WI38 (cell line): ENCODE measurements at regions not wholly inside any gene's neighbourhood (a gene's known extent, or its start where the extent isn't known, plus 50 kb on each side); places are given as distances from the start of the nearest gene placed in this dataset.

ENCODE experiments used
- H3K4me3 ChIP-seq: 2 replicates; pipeline ENCODE4 v1.5.1; 2011; ENCODE audit warnings: low read depth, mild to moderate bottlenecking, control low read depth, low read length
- CTCF ChIP-seq: IDR thresholded peaks from 2 replicates; pipeline ENCODE4 v1.5.1; 2012; ENCODE audit warnings: low read depth, mild to moderate bottlenecking, control low read depth, low read length

DNA sequence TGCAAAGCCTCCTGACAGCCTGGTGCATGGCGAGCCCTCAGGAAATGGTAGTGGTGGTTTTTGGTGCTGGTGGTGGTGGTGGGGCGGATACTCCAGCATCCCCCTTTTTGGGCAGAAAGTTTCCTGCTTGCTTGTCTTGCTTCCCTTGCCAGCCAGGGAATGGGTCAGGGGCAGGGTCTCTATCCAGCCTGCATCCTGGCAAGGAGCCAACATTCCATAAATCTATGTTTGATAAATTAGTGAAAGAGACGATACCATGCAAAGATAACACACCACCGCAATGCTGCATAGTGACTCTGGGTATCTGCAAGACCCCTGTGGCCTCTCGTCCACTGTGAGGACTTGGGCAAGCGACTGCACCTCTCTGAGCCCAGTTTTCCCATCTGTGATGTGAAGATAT is 246.2 kb downstream of the LRFN2 start:
- no peak for TF ChIP-seq CTCF
- no peak overlapping the region for H3K4me3 ChIP-seq

DNA sequence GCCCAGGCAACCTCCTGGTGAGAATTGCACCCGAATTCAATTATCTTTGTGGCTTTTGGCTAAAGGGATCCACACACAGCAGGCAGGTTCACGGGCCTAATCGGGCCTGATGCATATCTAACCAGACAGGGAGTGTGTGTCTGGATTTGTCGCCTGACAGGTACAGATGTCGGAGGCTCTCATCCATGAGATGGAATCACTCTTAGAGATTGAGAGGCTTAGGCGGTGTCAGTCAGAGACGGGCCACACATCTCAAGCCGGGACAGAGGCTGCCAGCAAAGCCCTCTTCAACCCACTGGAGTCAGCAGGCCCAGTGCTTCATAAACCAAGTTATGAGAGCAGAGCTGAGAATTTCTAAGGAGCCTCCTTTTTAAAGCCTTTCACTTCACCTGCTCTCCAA is 247.0 kb downstream of the LRFN2 start:
- H3K4me3 ChIP-seq, result no peak overlapping the region
- TF ChIP-seq CTCF, result no peak

DNA sequence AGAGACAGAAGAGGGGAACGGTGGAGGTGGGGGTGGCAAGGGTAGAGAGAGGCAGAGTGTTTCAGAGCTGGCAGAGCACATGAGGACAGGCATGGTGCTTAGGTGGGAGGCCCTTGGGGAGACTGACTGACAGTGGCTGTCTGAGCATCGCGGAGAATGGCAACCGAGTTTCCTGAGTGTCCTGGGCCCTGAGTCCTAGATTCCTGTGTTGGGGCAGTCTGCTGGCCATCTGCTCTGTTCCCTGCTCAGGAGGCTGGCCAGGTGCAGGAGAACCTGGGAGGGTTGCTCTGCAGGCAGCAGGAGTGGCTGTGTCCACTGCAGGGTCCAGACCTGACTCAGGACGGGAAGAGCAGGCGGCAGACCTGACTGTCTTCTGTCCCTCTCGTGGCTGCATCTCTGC is 248.9 kb downstream of the LRFN2 start:
- H3K4me3 ChIP-seq, result no peak overlapping the region
- no peak for TF ChIP-seq CTCF

DNA sequence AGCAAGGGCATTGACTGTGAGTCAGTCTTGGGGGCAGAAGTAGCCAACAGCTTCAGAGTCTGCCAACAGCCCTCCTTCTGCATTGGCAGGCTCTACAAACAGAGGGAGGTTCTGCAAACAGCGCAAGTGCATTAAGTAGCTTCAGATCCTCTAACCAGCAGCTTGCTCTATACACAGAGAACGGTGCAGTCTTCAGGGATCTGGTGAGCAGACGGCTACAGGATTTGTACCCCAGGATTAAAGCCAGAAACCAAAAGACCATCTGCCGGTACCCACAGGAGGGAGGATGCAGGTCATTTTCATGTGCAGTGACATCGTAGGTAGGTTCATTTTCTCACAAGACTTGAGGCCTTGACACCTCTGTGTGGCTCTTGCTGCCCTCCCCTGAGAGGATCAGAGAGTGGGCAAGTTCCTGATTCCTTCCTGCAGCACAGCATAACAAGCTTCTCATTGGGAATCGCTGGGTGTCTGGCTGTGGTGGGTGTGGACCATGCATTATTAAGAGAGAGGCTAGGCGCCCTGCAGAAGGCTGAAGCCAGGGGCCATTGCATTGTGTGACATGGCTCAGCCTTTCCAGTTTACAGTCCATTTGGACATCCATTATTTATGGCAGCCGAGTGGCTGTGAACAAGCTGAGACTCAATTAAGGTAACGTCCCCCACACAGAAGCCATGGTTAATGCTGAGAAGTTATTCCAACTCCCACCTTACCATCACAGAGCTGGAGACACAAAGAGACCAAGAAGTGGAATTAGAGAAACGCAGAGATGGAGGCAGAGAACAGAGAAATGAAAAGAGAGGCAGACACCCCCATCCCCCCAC is 250.0 kb downstream of the LRFN2 start:
- H3K4me3 ChIP-seq, result no peak overlapping the region

DNA sequence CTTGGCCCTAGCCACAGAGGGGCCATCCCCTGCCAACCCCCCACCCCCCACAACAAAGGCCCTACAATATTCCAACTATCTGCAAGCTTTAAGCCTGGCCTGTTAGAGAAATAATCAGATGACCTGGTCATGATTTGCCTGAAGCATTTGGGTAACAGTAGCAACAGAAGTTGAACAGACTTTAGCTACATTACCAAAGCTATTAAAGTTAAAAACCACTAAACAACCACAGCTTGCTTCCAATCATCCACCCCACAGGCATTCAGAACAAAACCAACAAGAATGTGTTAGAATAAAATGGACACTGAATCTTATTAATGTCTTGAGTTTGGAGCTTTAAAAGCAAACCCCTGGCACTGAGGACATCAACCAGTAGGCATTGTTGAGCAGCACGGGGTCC is 250.9 kb downstream of the LRFN2 start:
- TF ChIP-seq CTCF, result no peak
- H3K4me3 ChIP-seq, result no peak overlapping the region

More for the DNA sequence above, 250.0 kb downstream of the LRFN2 start:
- TF ChIP-seq CTCF, result no peak

- no peak for TF ChIP-seq CTCF
- no peak overlapping the region for H3K4me3 ChIP-seq
These were observed 252.5 kb downstream of the LRFN2 start for GRCh38 chr6:40334496-40335270.

GRCh38 chr6:40331545-40331944 is 255.6 kb downstream of the LRFN2 start:
- TF ChIP-seq CTCF, result no peak
- no peak overlapping the region for H3K4me3 ChIP-seq
